Thoracic aorta (tissue), 2 donors: ENCODE measurements at regions not wholly inside any gene's neighbourhood (a gene's known extent, or its start where the extent isn't known, plus 50 kb on each side); places are given as distances from the start of the nearest gene placed in this dataset.

Experiments used
- ATAC-seq: fragments of 150-250 bp; one replicate; pipeline ENCODE4 v1.8.0; 2017; ENCODE audit warnings: low read depth; ENCODE audit not compliant: insufficient number of reproducible peaks, low FRiP score
- DNase-seq: peaks from one replicate; pipeline ENCODE4 v3.0.0-alpha.2; 2020; ENCODE audit warnings: low spot score
- H3K27ac ChIP-seq, 2 donors: fragments of 200-600 bp; sonication (generic); 1 replicate in 1 of 2; 2 replicates in 1 of 2; pipeline ENCODE4 v1.5.1; 2016; ENCODE audit warnings: mild to moderate bottlenecking in 2 of 2, moderate library complexity in 2 of 2
- H3K27me3 ChIP-seq: fragments of 200-600 bp; sonication (generic); replicated peaks from 2 replicates; pipeline ENCODE4 v1.6.0; 2016; ENCODE audit warnings: mild to moderate bottlenecking; ENCODE audit not compliant: insufficient read depth
- H3K36me3 ChIP-seq: fragments of 200-600 bp; sonication (generic); one replicate; pipeline ENCODE4 v1.5.1; 2016
- H3K4me1 ChIP-seq, 2 donors: fragments of 200-600 bp; sonication (generic); 1 replicate in 1 of 2; 2 replicates in 1 of 2; pipeline versions ENCODE4 v1.5.1 to v1.6.0; 2016; ENCODE audit warnings: low read depth in 2 of 2, mild to moderate bottlenecking in 1 of 2; ENCODE audit not compliant: control insufficient read depth in 1 of 2
- H3K4me3 ChIP-seq: fragments of 200-600 bp; sonication (generic); 2 replicates; pipeline ENCODE4 v1.5.1; 2016; ENCODE audit warnings: mild to moderate bottlenecking
- H3K9me3 ChIP-seq: fragments of 200-600 bp; sonication (generic); 2 replicates; pipeline ENCODE4 v1.5.1; 2016
- TF ChIP-seq, protein P1 (sequence below): fragments of 200-600 bp; sonication (generic); IDR thresholded peaks from one replicate; pipeline ENCODE4 v1.5.1; 2019; ENCODE audit warnings: antibody characterized with exemption

DNA sequence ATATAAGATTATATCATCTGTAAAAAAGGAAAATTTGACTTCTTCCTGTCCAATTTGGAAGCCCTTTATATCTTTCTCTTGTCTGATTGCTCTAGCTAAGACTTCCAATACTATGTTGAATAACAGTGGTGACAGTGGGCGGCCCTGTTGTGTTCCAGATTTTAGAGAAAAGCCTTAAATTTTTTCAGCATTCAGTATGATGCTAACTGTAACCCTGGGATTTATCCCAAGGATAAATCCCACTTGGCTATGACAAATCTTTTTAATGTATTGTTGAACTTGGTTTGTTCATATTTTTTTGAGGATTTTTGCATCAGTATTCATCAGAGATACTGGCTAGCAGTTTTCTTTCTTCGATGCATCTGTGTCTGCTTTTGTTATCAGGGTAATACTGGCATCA, 217.2 kb upstream of the ARSJ start:
- Histone ChIP-seq H3K27me3 (no peaks in the 10 kb centered on the region), H3K4me3 (no peak overlapping the region), H3K9me3 (no peaks in the 10 kb centered on the region), H3K36me3 (no peaks in the 10 kb centered on the region), H3K4me1 (no peaks in the 10 kb centered on the region), H3K27ac (no peak overlapping the region)
- TF ChIP-seq, protein P1, sequence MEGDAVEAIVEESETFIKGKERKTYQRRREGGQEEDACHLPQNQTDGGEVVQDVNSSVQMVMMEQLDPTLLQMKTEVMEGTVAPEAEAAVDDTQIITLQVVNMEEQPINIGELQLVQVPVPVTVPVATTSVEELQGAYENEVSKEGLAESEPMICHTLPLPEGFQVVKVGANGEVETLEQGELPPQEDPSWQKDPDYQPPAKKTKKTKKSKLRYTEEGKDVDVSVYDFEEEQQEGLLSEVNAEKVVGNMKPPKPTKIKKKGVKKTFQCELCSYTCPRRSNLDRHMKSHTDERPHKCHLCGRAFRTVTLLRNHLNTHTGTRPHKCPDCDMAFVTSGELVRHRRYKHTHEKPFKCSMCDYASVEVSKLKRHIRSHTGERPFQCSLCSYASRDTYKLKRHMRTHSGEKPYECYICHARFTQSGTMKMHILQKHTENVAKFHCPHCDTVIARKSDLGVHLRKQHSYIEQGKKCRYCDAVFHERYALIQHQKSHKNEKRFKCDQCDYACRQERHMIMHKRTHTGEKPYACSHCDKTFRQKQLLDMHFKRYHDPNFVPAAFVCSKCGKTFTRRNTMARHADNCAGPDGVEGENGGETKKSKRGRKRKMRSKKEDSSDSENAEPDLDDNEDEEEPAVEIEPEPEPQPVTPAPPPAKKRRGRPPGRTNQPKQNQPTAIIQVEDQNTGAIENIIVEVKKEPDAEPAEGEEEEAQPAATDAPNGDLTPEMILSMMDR, result no peak
- ATAC-seq (no peak), DNase-seq (no peak)

DNA sequence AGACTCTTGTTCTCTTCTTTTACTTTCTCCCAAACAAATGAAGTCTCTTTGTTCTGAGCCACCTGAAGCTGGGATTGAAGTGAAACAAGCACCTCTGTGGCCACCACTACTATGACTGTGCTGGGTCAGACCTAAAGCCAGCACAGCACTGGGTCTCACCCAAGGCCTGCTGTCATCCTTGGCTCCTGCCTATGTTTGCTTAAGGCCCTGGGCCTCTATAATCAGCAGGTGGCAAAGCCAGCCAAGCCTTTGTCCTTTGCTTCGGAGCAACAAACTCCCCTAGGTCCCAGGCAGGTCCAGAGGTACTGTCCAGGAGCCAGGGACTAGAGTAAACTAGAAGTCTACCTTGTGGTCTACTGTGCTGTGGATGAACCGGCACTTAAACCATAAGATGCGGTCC, 220.6 kb upstream of the ARSJ start:
- Histone ChIP-seq H3K27me3 (no peaks in the 10 kb centered on the region), H3K4me3 (no peak overlapping the region), H3K4me1 (no peaks in the 10 kb centered on the region), H3K36me3 (no peaks in the 10 kb centered on the region), H3K27ac (no peak overlapping the region), H3K9me3 (no peaks in the 10 kb centered on the region)
- no peak for ATAC-seq
- no peak for DNase-seq
- TF ChIP-seq, protein P1, result no peak

DNA sequence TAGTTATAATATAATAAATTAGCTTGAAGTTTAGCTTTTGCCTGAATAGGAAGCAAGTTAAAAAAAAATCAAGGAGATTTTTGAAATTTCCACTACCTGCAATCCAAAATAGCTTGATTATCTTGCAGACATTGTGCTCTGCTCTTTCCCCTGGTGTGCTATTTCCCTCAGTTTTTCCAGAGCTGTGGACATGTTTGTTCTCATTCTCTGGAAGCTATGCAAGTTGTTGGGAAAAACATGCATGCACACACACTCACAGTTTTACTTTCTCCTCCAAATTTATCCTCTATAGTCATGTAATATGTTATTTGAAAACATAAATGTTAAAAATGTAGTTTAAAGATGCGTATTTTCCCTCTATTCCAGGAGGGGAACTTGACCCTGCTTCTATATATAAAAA, 225.8 kb upstream of the ARSJ start:
- H3K36me3 ChIP-seq, result no peaks in the 10 kb centered on the region
- ATAC-seq (no peak), DNase-seq (no peak)
- H3K4me1 ChIP-seq, result no peaks in the 10 kb centered on the region
- H3K9me3 ChIP-seq, result no peaks in the 10 kb centered on the region
- TF ChIP-seq, protein P1, result no peak
- no peaks in the 10 kb centered on the region for H3K27me3 ChIP-seq
- H3K4me3 ChIP-seq, result no peak overlapping the region
- no peak overlapping the region for H3K27ac ChIP-seq

DNA sequence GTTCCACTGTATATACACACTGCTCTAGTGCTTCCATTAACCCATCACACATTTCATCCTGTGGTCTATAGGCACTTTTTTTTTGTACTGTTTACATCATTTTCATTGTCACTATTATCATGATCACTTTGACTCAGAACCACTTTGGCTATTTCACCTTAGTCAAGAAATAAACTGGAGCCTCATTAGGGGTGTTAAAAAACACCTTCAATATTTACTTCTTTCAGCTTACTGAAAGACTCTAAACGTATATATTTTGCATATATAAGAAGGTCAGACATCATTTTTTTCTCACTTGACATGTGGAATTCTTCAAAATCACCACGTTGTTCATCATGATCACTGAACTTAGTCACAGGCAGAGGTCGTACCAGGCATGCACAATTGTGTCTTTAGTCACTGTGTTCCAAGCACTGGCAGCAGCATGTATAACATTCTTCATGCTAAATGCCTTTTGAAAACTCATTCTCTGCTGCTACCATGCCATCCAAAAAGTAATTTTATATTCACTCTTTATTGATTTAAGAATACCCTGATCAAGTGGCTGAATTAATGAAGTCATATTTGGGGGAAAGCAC, 229.2 kb upstream of the ARSJ start:
- no peak for DNase-seq
- no peak overlapping the region for H3K27ac ChIP-seq
- TF ChIP-seq, protein P1, result no peak
- ATAC-seq, result no peak
- H3K36me3 ChIP-seq, result no peaks in the 10 kb centered on the region
- no peak overlapping the region for H3K4me3 ChIP-seq
- no peaks in the 10 kb centered on the region for H3K4me1 ChIP-seq
- H3K27me3 ChIP-seq, result no peaks in the 10 kb centered on the region
- no peaks in the 10 kb centered on the region for H3K9me3 ChIP-seq

DNA sequence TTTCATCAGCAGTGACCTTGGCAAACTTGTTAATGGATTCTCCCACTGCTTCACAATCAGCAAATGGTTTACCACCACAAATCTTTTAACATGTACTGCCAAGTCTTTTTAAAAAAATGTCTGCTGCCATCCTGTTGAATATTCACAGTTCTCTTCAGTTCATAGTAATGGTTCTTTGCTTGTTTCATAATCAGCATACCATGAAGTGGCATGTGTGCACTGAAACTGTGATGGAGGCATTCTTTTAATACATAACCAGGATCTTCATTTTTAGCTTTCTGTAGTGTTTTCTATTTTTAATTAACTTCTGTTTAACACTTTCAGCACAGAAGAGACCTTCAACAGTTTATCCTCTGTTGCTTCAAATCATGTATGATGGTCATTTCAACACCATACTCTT, 230.1 kb upstream of the ARSJ start:
- ATAC-seq, result no peak
- no peak overlapping the region for H3K4me3 ChIP-seq
- no peak overlapping the region for H3K27ac ChIP-seq
- H3K9me3 ChIP-seq, result no peaks in the 10 kb centered on the region
- TF ChIP-seq, protein P1, result no peak
- no peaks in the 10 kb centered on the region for H3K36me3 ChIP-seq
- no peak for DNase-seq
- H3K27me3 ChIP-seq, result no peaks in the 10 kb centered on the region
- H3K4me1 ChIP-seq, result no peaks in the 10 kb centered on the region
